HG02759 (cell line): ENCODE measurements at regions not wholly inside any gene's neighbourhood (a gene's known extent, or its start where the extent isn't known, plus 50 kb on each side); places are given as distances from the start of the nearest gene placed in this dataset.

Experiments
- ATAC-seq: cut with Tn5 transposase; IDR thresholded peaks from one replicate; pipeline ENCODE4 v1.9.1; 2021; ENCODE audit warnings: mild to moderate bottlenecking, moderate library complexity; ENCODE audit not compliant: unreplicated experiment

DNA sequence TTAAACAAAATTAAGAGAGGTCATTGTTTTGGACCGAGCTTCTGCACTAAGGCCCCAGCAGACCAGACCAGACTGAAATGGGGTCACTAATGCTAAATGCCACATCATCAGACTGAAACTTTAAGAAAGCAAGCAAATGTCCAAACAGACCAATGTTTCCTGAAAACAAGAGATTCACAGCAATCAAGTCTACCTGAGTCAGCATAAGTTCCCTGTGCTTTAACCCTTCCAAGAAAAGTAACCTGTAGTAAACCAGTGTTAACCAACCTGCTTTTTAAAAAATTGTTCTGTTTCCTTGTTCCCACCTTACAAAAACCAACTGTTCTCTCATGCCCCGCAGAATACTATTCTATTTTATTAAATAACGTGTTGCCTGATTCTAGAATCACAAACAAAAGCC is 241.1 kb upstream of the GADL1 start:
- no peak for ATAC-seq

DNA sequence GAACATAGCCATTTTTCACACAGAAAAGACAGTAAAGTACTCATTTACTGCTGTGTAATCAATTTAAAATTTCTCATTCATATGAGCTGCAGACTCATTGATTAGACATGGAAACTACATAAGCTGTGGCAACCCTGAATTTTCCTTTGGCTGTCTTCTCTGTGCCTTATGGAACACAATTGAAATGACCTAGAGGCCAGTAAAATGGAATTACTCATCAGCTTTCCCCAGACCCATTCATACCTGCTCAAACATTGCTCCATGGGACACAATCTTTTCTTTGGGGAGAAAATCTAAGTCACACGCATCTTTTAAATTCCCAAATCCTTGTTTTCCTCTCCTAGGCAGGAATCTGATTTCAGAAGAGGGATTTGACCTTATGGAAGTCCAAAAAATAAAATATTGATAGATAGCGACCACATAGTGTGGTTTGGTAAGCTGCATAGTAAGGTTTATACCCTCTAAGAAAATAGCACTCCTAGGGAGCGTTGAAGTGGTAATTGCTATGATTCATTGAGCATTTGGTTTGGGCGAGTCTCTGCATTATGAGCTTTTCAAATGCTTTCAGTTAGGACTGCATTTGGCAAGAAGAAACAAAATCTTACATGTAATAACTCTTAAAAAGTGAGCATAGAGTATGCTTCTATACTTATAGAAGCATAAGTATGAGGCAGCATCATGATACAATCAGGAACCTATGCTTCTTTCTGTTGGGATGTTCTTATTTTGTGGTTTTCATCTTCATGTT is 243.4 kb upstream of the GADL1 start:
- no peak for ATAC-seq

DNA sequence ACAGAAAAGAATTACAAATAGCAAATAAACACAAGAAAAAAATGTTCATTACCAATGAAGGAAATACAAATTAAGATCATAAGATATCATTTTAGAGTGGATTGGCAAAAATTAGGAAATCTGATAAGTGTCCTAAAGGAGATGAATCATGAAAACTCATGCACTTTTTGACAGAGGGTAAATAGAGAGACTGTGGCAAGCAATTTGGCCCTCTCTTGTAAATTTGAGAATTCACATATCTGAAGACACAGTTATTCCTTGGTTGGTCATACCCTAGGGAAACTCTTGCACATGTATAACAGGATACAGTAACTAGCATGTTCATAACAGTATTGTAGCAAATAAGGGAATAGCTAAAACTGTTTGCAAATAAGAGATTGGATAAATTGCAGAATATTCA is 246.0 kb upstream of the GADL1 start:
- no peak for ATAC-seq

DNA sequence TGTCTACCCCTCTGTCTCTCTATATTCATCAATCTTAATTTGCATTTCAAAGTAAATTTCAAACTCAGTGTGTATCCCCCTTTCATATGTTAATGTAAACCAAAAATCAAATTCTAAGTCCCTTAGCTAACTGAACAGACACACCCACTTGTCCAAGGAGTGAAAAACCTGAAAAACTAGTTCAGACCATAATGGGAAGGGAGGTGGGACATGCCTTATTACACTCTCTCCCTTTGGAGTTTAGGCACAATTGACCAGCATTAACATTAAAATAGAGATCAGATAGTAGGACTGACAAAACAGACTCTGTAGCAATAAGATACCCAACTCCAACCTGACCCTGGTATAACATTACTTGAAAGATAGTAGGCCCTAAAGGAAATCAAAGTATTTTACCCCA is 247.7 kb upstream of the GADL1 start:
- ATAC-seq: no peak

DNA sequence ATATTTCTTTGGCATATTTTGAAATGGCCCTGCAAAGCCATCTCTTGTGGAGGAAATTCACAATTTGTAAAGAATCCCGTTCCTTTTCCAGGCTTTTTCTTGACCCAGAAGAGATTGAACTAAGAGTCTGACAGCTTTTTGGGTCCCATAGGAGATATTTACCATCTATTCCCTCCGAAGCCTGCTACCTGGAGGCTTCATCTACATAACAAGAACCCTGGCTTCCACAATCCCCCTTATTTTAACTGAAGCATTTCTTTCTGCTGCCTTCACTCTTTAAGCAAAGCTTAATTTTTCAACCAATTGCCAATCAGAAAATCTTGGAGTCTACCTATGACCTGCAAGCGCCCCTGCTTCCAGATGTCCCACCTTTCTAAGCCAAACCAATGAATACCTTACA is 248.1 kb upstream of the GADL1 start:
- ATAC-seq: no peak

DNA sequence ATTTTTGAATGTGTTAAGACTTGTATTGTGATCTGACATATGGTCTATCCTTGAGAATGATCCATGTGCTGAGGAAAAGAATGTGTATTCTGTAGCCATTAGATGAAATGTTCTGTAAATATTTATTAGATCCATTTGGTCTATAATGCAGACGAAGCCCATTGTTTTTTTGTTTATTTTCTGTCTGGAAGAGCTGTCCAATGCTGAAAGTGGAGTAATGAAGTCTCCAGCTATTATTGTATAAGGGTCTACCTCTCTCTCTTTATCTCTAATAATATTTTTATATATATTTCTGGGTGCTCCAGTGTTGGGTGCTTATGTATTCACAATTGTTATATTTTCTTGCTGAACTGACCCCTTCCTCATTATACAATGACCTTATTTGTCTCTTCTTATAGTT is 250.6 kb upstream of the GADL1 start:
- ATAC-seq: no peak

DNA sequence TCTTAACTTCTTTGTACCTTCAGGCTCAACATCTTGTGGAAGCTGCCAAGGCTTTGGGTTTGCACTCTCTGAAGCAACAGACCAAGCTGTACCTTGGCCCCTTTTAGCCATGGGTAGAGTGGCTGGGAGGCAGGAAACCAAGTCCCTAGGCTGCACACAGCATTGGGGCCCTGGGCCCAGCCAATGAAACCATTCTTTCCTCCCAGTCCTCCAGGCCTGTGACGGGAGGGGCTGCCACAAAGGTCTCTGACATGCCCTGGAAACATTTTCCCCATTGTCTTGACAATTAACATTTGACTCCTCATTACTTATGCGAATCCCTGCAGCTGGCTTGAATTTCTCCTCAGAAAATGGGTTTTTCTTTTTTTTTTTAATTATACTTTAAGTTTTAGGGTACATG is 253.1 kb upstream of the GADL1 start:
- no peak for ATAC-seq

DNA sequence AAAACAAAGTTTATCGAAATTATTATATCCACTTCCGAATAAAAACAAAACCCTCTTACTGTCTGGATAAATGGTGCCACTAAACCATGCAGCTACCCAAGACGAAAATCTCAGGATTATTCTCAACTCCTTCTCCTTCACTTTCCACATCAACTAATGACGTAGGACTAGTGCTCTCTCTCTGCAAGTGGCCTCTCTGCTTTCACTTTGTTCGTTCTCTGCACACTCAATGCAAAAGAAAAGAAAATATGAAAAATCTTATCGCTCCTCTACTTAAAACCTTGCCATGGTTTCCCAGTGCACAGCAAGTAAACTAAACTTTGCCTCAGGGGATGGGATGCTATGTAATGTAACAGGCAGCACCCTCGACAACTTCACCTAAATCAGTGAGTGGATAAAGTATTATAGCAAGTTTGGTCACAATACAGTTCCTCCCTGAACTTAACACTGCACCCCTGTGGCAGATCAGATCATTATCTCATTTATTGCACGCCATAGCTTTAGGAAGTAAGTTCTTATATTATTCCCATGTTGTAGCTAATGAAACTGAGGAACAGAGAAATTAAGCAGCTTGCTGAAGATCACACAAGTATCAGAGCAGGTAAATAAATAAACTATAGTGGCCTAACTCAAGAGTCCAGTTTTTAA is 262.7 kb upstream of the GADL1 start:
- peak; percentile 62 for ATAC-seq

DNA sequence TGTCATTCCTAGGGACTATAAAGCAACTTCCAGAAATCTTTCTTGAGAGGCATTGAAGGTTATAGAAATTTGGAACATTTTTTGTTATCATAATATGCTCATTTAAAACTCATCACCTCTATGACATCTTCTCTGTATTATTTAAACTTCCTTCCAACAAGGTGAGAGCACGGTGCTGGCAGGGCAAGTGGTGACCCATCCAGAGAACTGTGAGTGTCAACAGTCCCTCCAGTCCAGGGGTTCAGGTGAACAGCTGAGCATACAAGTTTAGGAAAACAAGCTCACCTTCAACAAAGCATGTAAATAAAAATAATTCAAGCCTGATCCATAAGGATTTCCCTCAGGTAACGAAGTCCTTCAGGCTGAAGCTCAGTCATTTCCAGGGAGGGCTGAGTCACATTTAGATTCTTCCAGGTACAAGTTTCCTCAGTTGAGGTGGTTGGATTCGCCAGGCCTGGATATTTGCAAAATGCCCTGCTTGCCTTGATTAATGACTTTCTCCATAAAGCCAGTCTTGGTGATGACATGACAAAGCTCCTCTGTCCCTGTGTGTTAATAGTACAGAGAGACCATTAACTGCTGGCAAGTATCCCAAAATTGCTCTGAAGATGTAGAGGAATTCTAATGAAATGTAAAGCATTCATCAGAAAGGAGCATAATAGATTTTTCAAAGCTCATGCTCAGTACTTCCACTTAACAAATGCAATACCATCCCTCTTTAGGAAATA is 263.6 kb upstream of the GADL1 start:
- ATAC-seq: no peak

DNA sequence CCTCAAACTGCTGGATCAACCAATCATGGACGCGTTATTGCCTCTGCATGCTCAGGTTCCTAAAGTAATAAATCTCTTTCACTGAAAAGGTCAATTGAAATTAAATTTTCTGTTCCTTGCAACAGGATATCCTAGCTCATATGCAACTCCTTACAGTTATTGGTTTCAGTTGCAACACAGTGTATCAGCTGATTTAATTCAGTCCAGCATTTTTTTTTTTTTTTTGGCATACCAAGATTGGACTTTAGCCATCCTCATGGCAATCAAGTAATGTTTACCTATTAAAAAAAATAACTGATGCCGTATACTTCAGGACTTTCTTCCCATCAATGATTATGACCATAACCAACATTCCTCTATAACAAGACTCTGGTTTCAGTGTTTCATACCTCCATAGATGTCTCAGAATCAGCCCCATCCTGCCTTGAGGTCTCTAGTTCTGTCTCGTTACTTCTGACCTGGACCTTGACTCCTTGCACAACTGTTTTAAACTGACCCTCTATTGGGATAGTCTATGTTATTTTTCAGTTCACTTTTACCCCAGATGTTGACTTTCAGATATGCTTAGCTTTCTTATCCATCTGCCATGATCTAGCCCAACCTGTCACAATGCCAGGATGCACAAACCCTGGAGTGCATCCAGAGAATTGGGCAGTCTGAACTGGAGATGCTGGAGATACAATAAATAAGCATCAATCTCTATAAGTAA is 265.0 kb upstream of the GADL1 start:
- no peak for ATAC-seq

DNA sequence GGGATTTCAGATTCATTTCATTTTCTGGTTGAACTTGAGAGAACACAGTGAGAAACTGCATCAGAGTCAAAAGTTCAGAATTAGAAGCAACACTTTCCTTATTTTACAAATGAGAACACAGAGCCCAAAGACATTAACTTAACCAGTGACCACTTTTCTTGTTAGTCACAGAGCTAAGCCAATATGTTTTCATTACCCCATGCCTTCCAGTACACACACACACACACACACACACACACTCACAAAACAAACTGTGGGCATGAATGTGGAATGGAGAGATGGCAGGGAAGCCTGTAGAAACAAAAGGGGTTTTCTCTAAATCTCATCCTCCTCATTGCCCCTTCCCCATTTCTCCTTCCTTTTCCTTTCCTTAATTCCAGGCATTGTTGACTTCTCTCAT is 267.4 kb upstream of the GADL1 start:
- no peak for ATAC-seq

DNA sequence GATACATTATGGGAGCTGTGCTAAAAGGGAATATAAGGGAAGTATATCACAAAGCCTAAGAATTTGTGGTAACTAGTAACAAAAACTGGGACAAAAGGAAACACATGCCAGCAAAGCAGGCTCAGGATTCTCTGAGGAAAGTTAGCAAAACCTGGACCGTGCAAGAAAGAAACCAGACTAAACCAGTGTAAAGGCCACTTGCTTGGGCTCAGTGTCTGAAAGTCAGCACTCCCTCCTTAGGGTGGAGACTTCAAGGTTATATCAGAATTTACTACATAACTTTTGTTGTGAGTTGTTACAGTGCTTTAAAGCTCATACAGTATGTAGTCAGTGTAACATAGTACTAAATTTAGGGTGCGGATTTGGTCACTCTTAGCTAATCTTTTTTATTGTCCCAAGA is 269.9 kb upstream of the GADL1 start:
- no peak for ATAC-seq

DNA sequence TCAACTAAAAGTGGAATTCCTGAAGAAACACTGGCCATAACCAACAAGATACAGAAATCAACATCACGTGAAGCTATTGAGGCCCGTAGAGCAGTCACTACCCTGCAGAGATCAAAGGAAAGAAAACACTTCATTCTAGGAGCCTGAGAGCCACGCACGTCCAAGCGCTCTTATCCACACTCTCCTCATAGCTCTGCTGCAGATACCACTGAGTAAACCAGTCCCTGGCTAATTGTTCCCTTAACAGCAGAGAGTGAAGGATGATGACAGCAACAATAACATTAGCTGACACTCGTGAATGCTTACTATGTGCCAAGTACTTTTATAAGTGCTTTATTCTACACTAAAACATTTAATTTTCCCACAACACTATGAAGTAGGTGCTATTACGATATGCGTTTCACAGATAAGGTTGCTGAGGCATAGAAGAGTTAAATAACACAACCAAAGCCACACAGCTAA is 271.0 kb upstream of the GADL1 start:
- no peak for ATAC-seq

DNA sequence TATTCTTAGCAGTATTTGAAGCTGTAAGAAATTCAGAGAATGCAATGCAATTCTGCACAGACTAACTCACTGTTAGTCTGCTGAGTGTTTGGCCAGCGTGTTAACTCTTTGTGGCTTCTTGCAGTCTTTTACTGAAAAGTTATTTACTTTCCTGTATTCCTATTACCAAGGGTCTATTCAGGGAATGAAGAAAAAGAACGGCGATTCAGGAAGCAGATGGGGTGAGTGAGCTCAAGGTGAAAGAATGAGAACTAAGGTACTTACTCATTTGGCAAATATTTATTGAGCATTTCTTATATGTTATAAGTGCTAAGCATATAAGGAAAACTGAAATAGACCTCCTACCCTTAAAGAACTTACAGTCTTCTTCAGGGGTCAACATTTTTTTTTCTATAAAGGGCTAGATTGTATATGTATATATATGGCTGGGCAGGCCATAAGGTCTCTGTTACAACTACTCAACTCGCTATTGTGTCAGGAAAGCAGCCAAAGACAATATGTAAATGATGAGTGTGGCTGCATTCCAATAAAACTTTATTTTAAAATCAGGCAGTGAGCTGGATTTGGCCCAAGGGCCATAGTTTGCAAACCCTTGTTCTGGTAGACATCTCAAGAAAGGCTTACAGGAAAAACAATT is 271.9 kb upstream of the GADL1 start:
- ATAC-seq: no peak

DNA sequence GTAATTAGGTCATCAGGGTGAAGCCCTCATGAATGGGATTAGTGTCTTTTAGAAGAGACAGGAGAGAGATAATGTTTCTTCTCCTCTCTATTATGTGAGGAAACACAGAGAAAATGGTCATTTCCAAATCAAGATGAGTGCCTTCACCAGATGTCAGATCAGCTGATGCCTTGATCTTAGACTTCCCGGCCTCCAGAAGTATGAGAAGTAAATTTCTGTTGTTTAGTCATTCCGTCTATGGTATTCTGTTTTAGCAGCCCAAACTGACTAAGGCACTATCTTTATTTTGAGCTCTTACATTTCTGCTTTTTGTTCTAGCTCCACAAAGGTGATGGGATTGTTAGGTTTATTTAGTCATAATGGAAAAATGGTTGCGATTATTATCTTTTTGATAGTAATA is 273.2 kb upstream of the GADL1 start:
- no peak for ATAC-seq

DNA sequence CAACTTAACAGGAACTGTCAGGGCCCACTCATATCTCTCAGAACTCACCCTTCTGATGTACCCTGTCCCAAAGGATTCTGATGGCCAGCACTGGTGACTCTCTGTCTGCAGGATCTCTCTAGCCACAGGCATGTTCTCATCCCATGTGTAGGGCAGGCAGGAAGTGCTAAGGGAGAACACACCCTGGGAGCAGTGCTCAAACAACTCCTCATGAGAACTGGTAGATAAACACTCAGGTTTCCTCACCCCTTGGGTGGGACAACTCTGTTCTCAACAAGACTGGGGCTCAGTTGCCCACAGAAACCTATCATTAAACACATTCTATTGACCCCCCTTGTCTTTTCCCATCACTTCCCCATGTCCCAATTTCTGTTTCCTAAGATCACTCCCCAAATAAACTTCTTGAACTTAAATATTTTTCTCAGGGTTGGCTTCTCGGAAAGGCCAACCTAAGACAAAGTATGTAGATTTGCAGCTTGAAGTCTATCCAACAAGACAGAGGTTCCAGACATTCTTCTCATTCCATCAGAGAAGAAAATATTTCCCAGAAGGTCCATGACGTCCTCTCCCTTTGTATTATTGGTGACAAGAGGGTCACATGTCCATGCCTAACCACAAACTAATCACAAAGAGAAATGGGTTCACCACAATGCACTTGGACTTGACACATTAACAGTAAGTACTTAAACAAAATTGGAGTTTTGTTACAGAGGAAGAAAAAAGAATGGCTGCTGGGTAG is 276.6 kb upstream of the GADL1 start:
- no peak for ATAC-seq

DNA sequence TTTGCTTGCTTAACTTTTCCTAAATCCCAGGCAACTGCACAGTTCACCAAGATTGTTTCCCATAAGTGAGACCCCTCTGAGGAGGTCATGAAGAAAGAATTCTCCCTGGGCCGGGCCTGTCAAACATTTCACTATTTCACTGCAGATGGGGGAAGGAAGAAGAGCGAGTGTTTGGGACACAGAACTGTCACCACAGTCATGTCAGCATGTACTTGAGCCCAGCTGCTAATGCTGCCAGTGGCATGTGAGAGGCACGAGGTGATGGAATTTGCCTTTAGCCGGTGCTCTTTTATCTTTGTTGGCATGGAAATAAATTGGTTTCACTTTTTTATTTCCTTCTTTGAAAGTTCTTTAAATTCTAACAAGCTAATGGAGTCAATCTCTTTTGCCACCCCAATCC is 277.9 kb upstream of the GADL1 start:
- no peak for ATAC-seq

DNA sequence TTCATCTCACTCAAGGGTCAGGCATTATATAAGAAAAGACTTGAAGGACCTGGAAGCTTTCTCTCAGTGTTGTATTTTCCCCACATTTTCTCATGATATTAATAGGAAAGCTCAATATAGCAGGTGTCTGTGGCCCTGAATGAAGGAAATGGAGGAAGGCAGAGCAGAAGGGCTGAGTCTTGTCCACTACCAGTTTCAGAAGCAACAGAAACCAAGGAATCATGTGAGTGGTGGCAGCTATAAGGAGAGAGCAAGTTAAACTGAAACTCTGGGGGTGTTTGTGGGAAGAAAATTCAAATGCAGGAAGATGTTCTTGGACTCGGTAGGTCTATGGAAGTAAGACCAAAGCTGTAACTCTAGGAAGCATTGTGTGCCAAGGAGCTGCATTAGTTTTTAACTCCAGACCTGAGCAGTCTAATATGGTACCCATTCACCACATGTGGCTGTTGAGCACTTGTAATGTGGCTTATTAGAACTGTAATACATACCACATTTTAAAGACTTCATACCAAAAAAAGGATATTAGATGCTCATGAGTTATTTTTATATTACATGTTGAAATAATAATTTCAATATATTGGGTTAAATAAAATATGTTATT is 278.8 kb upstream of the GADL1 start:
- ATAC-seq: no peak

DNA sequence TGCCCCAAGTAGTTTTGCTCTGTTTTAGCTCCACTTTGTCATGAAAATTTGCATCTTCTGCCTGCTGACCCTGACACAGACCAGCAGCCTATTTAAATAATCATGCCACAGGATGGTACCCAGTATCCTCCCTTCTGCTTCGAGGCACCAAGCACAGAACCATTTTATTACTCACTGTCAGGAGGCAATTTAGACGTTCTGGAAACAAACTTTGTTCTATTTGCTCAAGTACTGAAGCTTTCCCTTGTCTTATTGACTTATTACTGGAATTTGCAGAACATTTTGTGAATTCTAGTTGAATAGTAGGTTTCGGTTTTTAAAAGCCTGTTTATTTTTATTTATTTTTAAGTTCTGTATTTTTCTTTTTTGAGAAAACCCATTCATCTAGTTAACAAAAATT is 279.6 kb upstream of the GADL1 start:
- ATAC-seq: no peak

DNA sequence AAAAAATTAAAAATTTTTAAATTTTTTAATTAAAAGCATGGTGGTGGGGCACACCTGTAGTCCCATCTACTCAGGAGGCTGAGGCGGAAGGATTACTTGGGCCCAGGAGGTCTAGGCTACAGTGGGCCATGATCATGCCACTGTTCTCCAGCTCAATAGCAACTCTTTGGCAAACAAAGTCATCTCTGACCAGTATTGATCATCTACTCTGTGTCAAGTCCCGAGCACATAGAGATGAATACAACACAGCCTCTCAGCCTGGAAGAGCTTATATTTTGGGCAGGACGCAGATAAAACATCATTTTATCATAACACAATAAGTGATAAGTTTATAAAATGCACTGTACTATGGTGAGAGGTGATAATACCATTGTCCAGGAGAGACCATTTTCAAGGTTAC is 281.6 kb upstream of the GADL1 start:
- ATAC-seq: no peak
